ENCODE measurements at regions not wholly inside any gene's neighbourhood (a gene's known extent, or its start where the extent isn't known, plus 50 kb on each side); places are given as distances from the start of the nearest gene placed in this dataset.

- TF ChIP-seq POLR2AphosphoS5 (IDR thresholded peaks at IDR 0.05) (no peak), POLR2A (IDR thresholded peaks at IDR 0.05) (no peak), CTCF (IDR thresholded peaks at IDR 0.05) (no peak)
Measured at GRCh38 chr16:29146266-29146665, 161.4 kb downstream of the LAT start.

Data from breast epithelium (tissue), 3 donors.